Esophagus squamous epithelium (tissue), 4 donors: ENCODE measurements at regions not wholly inside any gene's neighbourhood (a gene's known extent, or its start where the extent isn't known, plus 50 kb on each side); places are given as distances from the start of the nearest gene placed in this dataset.

Experiments used
- CTCF ChIP-seq, 6 experiments: fragments of 450-650 bp in 4 of 6; fragments of 200-600 bp in 2 of 6; sonication (generic) in 2 of 6; IDR thresholded peaks; one replicate each; pipeline ENCODE4 v1.5.1; 2016 to 2019; ENCODE audit warnings: antibody characterized with exemption in 6 of 6, mild to moderate bottlenecking in 4 of 6, moderate library complexity in 4 of 6
- POLR2A ChIP-seq, 4 donors: fragments of 450-650 bp; IDR thresholded peaks; one replicate each; pipeline ENCODE4 v1.6.1; 2017; ENCODE audit warnings: antibody characterized with exemption in 4 of 4, mild to moderate bottlenecking in 4 of 4, moderate library complexity in 3 of 4

- TF ChIP-seq CTCF (IDR thresholded peaks at IDR 0.05) (no peak), POLR2A (IDR thresholded peaks at IDR 0.05) (no peak)
These were observed 237.0 kb upstream of the CDH9 start for GRCh38 chr5:27275345-27275744.
